CD14-positive monocyte (primary cell): ENCODE measurements at regions not wholly inside any gene's neighbourhood (a gene's known extent, or its start where the extent isn't known, plus 50 kb on each side); places are given as distances from the start of the nearest gene placed in this dataset.

Experiments
- DNase-seq, 3 donors: peaks; one replicate each; pipeline ENCODE4 v3.0.0-alpha.2; 2011 to 2022
- H2AFZ ChIP-seq: 2 replicates; pipeline ENCODE4 v1.6.0; 2012; ENCODE audit warnings: mild to moderate bottlenecking, low read depth, low read length, inconsistent platforms; ENCODE audit not compliant: insufficient read depth, poor library complexity, severe bottlenecking
- H3K27ac ChIP-seq, 2 donors: 1 replicate in 1 of 2; 2 replicates in 1 of 2; pipeline ENCODE4 v1.5.1; 2012 to 2013; ENCODE audit warnings: low read length in 2 of 2, control low read depth in 1 of 2, inconsistent platforms in 1 of 2, low read depth in 1 of 2, mild to moderate bottlenecking in 1 of 2
- H3K27me3 ChIP-seq, 2 donors: one replicate each; pipeline versions ENCODE4 v1.6.0 to v1.6.1; 2011 to 2013; ENCODE audit warnings: low read length in 2 of 2; ENCODE audit not compliant: control insufficient read depth in 2 of 2, insufficient read depth in 2 of 2
- H3K36me3 ChIP-seq, 2 donors: replicated peaks in 1 of 2; 1 replicate in 1 of 2; 2 replicates in 1 of 2; pipeline versions ENCODE4 v1.5.1 to v1.6.1; 2012 to 2013; ENCODE audit warnings: low read length in 2 of 2, control low read depth in 1 of 2, inconsistent platforms in 1 of 2, mild to moderate bottlenecking in 1 of 2; ENCODE audit not compliant: insufficient read depth in 2 of 2, control insufficient read depth in 1 of 2
- H3K4me1 ChIP-seq, 2 donors: 1 replicate in 1 of 2; 2 replicates in 1 of 2; pipeline versions ENCODE4 v1.5.1 to v1.6.1; 2012 to 2013; ENCODE audit warnings: low read length in 2 of 2, control low read depth in 1 of 2, inconsistent platforms in 1 of 2, mild to moderate bottlenecking in 1 of 2, moderate library complexity in 1 of 2; ENCODE audit not compliant: insufficient read depth in 2 of 2, control insufficient read depth in 1 of 2
- H3K4me2 ChIP-seq: replicated peaks from 2 replicates; pipeline ENCODE3; 2012; ENCODE audit warnings: low read length, moderate library complexity, mild to moderate bottlenecking; ENCODE audit not compliant: poor library complexity, severe bottlenecking; ENCODE audit errors: extremely low read depth
- H3K4me3 ChIP-seq, 3 experiments: fragments of 200-600 bp in 1 of 3; sonication (generic) in 1 of 3; replicated peaks in 1 of 3; 1 replicate in 2 of 3; 2 replicates in 1 of 3; pipeline ENCODE4 v1.5.1; 2011 to 2013; ENCODE audit warnings: low read length in 3 of 3, mild to moderate bottlenecking in 3 of 3, control low read depth in 2 of 3, low read depth in 2 of 3, inconsistent platforms in 1 of 3, moderate library complexity in 1 of 3
- H3K79me2 ChIP-seq: 2 replicates; pipeline ENCODE4 v1.6.0; 2012; ENCODE audit warnings: mild to moderate bottlenecking, control low read depth, inconsistent platforms, low read length, moderate library complexity; ENCODE audit not compliant: insufficient read depth
- H3K9ac ChIP-seq: 2 replicates; pipeline ENCODE4 v1.6.0; 2017; ENCODE audit warnings: low read length, mild to moderate bottlenecking; ENCODE audit not compliant: insufficient read depth, poor library complexity, severe bottlenecking
- H3K9me3 ChIP-seq, 2 donors: replicated peaks in 1 of 2; 1 replicate in 1 of 2; 2 replicates in 1 of 2; pipeline versions ENCODE4 v1.5.1 to v1.6.1; 2012 to 2013; ENCODE audit warnings: low read length in 2 of 2, control low read depth in 1 of 2; ENCODE audit not compliant: control insufficient read depth in 1 of 2, insufficient read depth in 1 of 2
- H4K20me1 ChIP-seq: 2 replicates; pipeline ENCODE4 v1.6.0; 2012; ENCODE audit warnings: mild to moderate bottlenecking, low read length, control low read depth, moderate library complexity; ENCODE audit not compliant: insufficient read depth
- H3K27ac Mint-ChIP-seq, 7 donors: one replicate each; pipeline ENCODE4 v1.8.0; 2020; ENCODE audit warnings: mild to moderate bottlenecking in 7 of 7, mixed read lengths in 7 of 7, moderate library complexity in 6 of 7, inconsistent platforms in 2 of 7
- H3K27me3 Mint-ChIP-seq, 3 donors: one replicate each; pipeline ENCODE4 v1.8.0; 2021 to 2022; ENCODE audit warnings: low read depth in 3 of 3, mild to moderate bottlenecking in 3 of 3, mixed read lengths in 3 of 3, moderate library complexity in 3 of 3, inconsistent platforms in 1 of 3
- H3K36me3 Mint-ChIP-seq, 2 donors: one replicate each; pipeline ENCODE4 v1.8.0; 2020; ENCODE audit warnings: mixed read lengths in 2 of 2, inconsistent platforms in 1 of 2, mild to moderate bottlenecking in 1 of 2
- H3K4me1 Mint-ChIP-seq: one replicate; pipeline ENCODE4 v1.8.0; 2020; ENCODE audit warnings: mild to moderate bottlenecking, mixed read lengths
- H3K4me3 Mint-ChIP-seq, 2 donors: one replicate each; pipeline ENCODE4 v1.8.0; 2020; ENCODE audit warnings: mild to moderate bottlenecking in 2 of 2, mixed read lengths in 2 of 2, moderate library complexity in 1 of 2
- H3K9me3 Mint-ChIP-seq, 7 donors: one replicate each; pipeline ENCODE4 v1.8.0; 2020 to 2022; ENCODE audit warnings: mixed read lengths in 7 of 7, mild to moderate bottlenecking in 6 of 7, moderate library complexity in 6 of 7, inconsistent platforms in 2 of 7
- CTCF ChIP-seq: fragments of 200-600 bp; IDR thresholded peaks from one replicate; pipeline ENCODE4 v1.8.0; 2022; ENCODE audit warnings: antibody characterized with exemption, mild to moderate bottlenecking
- WGBS: methylation state at CpG from one replicate; pipeline ENCODE4 v1.1.5; 2013; ENCODE audit warnings: missing lambda C conversion rate; ENCODE audit not compliant: insufficient coverage; 5-methylcytosine and 5-hydroxymethylcytosine counted together
- intact Hi-C, 2 donors: fragments of 100-400 bp; cut with micrococcal nuclease; formaldehyde crosslinking; loops; one replicate each; pipeline versions ENCODE4 v1.15.0 to v1.15.1; 2023

- Histone ChIP-seq H4K20me1 (no peaks in the 10 kb centered on the region), H3K9ac (no peak overlapping the region), H3K4me1 (peaks cover 18 to 21% of the 10 kb centered on the region in 2 donors), H2AFZ (no peak overlapping the region), H3K79me2 (no peaks in the 10 kb centered on the region), H3K4me3 (no peak overlapping the region), H3K9me3 (no peaks in the 10 kb centered on the region), H3K4me2 (no peak overlapping the region), H3K27ac (no peak overlapping the region), H3K27me3 (no peaks in the 10 kb centered on the region), H3K36me3 (no peaks in the 10 kb centered on the region)
- peak in 1 of 3 donors; percentile 17 for DNase-seq
- H3K4me1 Mint-ChIP-seq, result peaks cover 22% of the 10 kb centered on the region
- TF ChIP-seq CTCF, result no peak
- H3K36me3 Mint-ChIP-seq, result no peaks in the 10 kb centered on the region
- H3K27ac Mint-ChIP-seq, result no peak overlapping the region
- H3K4me3 Mint-ChIP-seq, result no peak overlapping the region
- peaks cover 0 to 2% (median 0%) of the 10 kb centered on the region in 7 donors for H3K9me3 Mint-ChIP-seq
- no peaks in the 10 kb centered on the region for H3K27me3 Mint-ChIP-seq
- intact Hi-C loops, result no loop called here
- WGBS, result 76% methylated on average over 2 of the region's 2 CpGs
These were observed 124.0 kb upstream of the PRSS58 start for GRCh38 chr7:142381727-142382390.

GRCh38 chr7:142380069-142380468, 122.2 kb upstream of the PRSS58 start:
- Histone ChIP-seq H4K20me1 (no peaks in the 10 kb centered on the region), H3K27me3 (no peaks in the 10 kb centered on the region), H3K4me1 (peaks cover 28 to 31% of the 10 kb centered on the region in 2 donors), H3K9ac (no peak overlapping the region), H3K36me3 (no peaks in the 10 kb centered on the region), H3K4me3 (no peak overlapping the region), H3K79me2 (no peaks in the 10 kb centered on the region), H3K9me3 (no peaks in the 10 kb centered on the region), H3K27ac (no peak overlapping the region), H2AFZ (no peak overlapping the region), H3K4me2 (no peak overlapping the region)
- no peak for TF ChIP-seq CTCF
- Mint-ChIP-seq H3K4me1 (peaks cover 29% of the 10 kb centered on the region), H3K36me3 (no peaks in the 10 kb centered on the region), H3K9me3 (peaks cover 0 to 2% (median 0%) of the 10 kb centered on the region in 7 donors), H3K27me3 (peaks cover 0 to 3% (median 0%) of the 10 kb centered on the region in 3 donors), H3K27ac (no peak overlapping the region), H3K4me3 (no peak overlapping the region)
- no peak for DNase-seq
- intact Hi-C loops, result no loop called here
- 100% methylated on average over 1 of the region's 3 CpGs for WGBS
